Endodermal cell (in vitro differentiated cells): ENCODE measurements at regions not wholly inside any gene's neighbourhood (a gene's known extent, or its start where the extent isn't known, plus 50 kb on each side); places are given as distances from the start of the nearest gene placed in this dataset.
"Not testable (repeated sequence)": the region's sequence is repeated elsewhere in the genome, so short reads cannot be mapped to it uniquely, and the experiment has no call there.

Experiments used
- DNase-seq: peaks from one replicate; pipeline ENCODE4 v3.0.0-alpha.2; 2017
- H3K27ac ChIP-seq: 2 replicates; pipeline ENCODE4 v1.5.1; 2013; ENCODE audit warnings: mild to moderate bottlenecking, low read depth, low read length, moderate library complexity
- H3K27me3 ChIP-seq: 2 replicates; pipeline ENCODE4 v1.6.1; 2013; ENCODE audit warnings: mild to moderate bottlenecking, low read length, moderate library complexity; ENCODE audit not compliant: insufficient read depth, control insufficient read depth, poor library complexity, severe bottlenecking
- H3K36me3 ChIP-seq: 2 replicates; pipeline ENCODE4 v1.7.0; 2013; ENCODE audit warnings: mild to moderate bottlenecking, low read length, moderate library complexity; ENCODE audit not compliant: control insufficient read depth, insufficient read depth
- H3K4me1 ChIP-seq: one replicate; pipeline ENCODE4 v1.7.0; 2013; ENCODE audit warnings: low read length; ENCODE audit not compliant: control insufficient read depth, insufficient read depth
- H3K4me3 ChIP-seq: 2 replicates; pipeline ENCODE4 v1.5.1; 2013; ENCODE audit warnings: mild to moderate bottlenecking, low read length, moderate library complexity
- H3K9ac ChIP-seq: 2 replicates; pipeline ENCODE4 v1.6.1; 2013; ENCODE audit warnings: mild to moderate bottlenecking, low read length, moderate library complexity; ENCODE audit not compliant: poor library complexity, severe bottlenecking; ENCODE audit errors: extremely low read depth
- H3K9me3 ChIP-seq: 2 replicates; pipeline ENCODE4 v1.6.1; 2013; ENCODE audit warnings: mild to moderate bottlenecking, low read length, moderate library complexity; ENCODE audit not compliant: control insufficient read depth
- H3K27ac Mint-ChIP-seq: 2 replicates; pipeline ENCODE4 v1.8.0; 2020; ENCODE audit warnings: mixed read lengths
- H3K27me3 Mint-ChIP-seq: 2 replicates; pipeline ENCODE4 v1.8.0; 2021; ENCODE audit warnings: mild to moderate bottlenecking, mixed read lengths; ENCODE audit not compliant: insufficient read depth
- H3K36me3 Mint-ChIP-seq: 2 replicates; pipeline ENCODE4 v1.8.0; 2020; ENCODE audit warnings: low read depth, mixed read lengths
- H3K4me1 Mint-ChIP-seq: 2 replicates; pipeline ENCODE4 v1.8.0; 2020; ENCODE audit warnings: mixed read lengths
- H3K4me3 Mint-ChIP-seq: 2 replicates; pipeline ENCODE4 v1.8.0; 2020; ENCODE audit warnings: mild to moderate bottlenecking, moderate library complexity, mixed read lengths
- H3K9me3 Mint-ChIP-seq: 2 replicates; pipeline ENCODE4 v1.8.0; 2020; ENCODE audit warnings: mild to moderate bottlenecking, mixed read lengths
- CTCF ChIP-seq: fragments of 200-600 bp; sonication (generic); conservative IDR thresholded peaks from 2 replicates; pipeline ENCODE4 v1.5.0; 2021; ENCODE audit warnings: antibody characterized with exemption, mild to moderate bottlenecking
- WGBS, 2 experiments: methylation state at CpG; one replicate each; pipeline versions ENCODE4 v1.1.5 to v1.1.7; 2013; ENCODE audit warnings: missing lambda C conversion rate in 2 of 2, mixed read lengths in 1 of 2; ENCODE audit not compliant: insufficient coverage in 1 of 2, insufficient read length in 1 of 2; 5-methylcytosine and 5-hydroxymethylcytosine counted together

GRCh38 chr18:70398076-70398475 lies 109.2 kb downstream of the SOCS6 start:
- H3K4me1 Mint-ChIP-seq: peaks cover 7% of the 10 kb centered on the region
- H3K9ac ChIP-seq: no peak overlapping the region
- H3K9me3 Mint-ChIP-seq: peaks cover 9% of the 10 kb centered on the region
- WGBS, 2 experiments: 100% methylated on average over 1 of the region's 1 CpG
- H3K36me3 Mint-ChIP-seq: no peaks in the 10 kb centered on the region
- H3K9me3 ChIP-seq: no peaks in the 10 kb centered on the region
- no peaks in the 10 kb centered on the region for H3K27me3 ChIP-seq
- H3K4me3 Mint-ChIP-seq: no peak overlapping the region
- no peaks in the 10 kb centered on the region for H3K36me3 ChIP-seq
- H3K4me3 ChIP-seq: no peak overlapping the region
- no peak overlapping the region for H3K27ac Mint-ChIP-seq
- H3K27me3 Mint-ChIP-seq: peaks cover 2% of the 10 kb centered on the region
- TF ChIP-seq CTCF: no peak
- H3K4me1 ChIP-seq: peaks cover 2% of the 10 kb centered on the region
- DNase-seq: no peak
- H3K27ac ChIP-seq: no peak overlapping the region

DNA sequence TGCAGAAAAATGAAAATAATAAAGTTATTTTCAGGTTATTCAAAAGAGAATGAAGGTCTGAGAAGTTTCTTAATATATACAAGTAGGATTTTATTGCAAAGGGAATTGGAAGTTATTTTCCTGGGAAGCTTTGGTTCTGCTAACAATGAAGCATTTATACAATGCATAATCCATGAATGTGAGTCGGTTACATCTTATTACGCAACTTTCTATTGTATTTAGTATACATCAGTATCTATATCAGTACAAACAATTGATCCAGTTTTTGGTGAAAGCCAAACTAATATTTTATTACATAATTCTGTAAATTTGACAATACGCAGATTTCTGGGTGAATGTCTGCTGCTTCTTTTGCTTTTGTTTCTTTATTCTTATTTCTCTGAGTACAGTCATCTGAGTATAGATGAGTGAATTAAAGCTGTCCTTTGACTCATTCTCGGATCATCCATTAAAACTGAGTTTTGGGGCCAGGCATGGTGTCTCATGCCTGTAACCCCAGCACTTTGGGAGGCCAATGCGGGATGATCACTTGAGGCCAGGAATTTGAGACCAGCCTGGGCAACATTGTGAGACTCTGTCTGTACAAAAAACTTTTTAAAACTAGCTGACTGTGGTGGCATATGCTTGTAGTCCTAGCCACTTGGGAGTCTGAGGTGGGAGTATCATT lies 108.5 kb downstream of the SOCS6 start:
- H3K27me3 ChIP-seq: no peaks in the 10 kb centered on the region
- DNase-seq: no peak
- WGBS, 2 experiments: 93 to 100% methylated on average over 1 to 4 of the region's 5 CpGs
- H3K27ac Mint-ChIP-seq: no peak overlapping the region
- no peak overlapping the region for H3K4me3 ChIP-seq
- H3K4me1 ChIP-seq: peaks cover 2% of the 10 kb centered on the region
- H3K9ac ChIP-seq: no peak overlapping the region
- no peak overlapping the region for H3K4me3 Mint-ChIP-seq
- peaks cover 7% of the 10 kb centered on the region for H3K4me1 Mint-ChIP-seq
- H3K36me3 Mint-ChIP-seq: no peaks in the 10 kb centered on the region
- no peak overlapping the region for H3K27ac ChIP-seq
- TF ChIP-seq CTCF: no peak
- peaks cover 2% of the 10 kb centered on the region for H3K27me3 Mint-ChIP-seq
- H3K36me3 ChIP-seq: no peaks in the 10 kb centered on the region
- H3K9me3 Mint-ChIP-seq: peaks cover 9% of the 10 kb centered on the region
- no peaks in the 10 kb centered on the region for H3K9me3 ChIP-seq

DNA sequence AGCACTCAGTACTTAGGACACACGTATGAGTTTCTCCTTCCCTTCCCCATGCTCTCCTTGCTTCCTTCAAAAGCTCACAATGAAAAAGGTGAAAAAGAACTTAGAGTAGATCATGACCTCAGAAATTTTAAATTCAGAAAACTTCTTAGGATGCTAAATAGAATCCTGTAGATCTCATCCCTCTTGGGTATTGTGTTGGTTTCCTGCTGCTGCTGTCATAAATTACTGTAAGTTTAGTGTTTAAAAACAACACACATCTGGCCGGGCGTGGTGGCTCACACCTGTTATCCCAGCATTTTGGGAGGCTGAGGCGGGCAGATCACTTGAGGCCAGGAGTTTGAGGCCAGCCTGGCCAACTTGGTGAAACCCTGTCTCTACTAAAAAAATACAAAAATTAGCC lies 106.9 kb downstream of the SOCS6 start:
- DNase-seq, H3K27me3 ChIP-seq, H3K9me3 ChIP-seq, H3K36me3 Mint-ChIP-seq, H3K27ac Mint-ChIP-seq, H3K9me3 Mint-ChIP-seq, H3K36me3 ChIP-seq, H3K27me3 Mint-ChIP-seq, H3K27ac ChIP-seq, H3K4me3 ChIP-seq, H3K9ac ChIP-seq, H3K4me3 Mint-ChIP-seq, H3K4me1 ChIP-seq, H3K4me1 Mint-ChIP-seq: not testable (repeated sequence)
- WGBS, 2 experiments: 78 to 84% methylated on average over 3 to 4 of the region's 4 CpGs

DNA sequence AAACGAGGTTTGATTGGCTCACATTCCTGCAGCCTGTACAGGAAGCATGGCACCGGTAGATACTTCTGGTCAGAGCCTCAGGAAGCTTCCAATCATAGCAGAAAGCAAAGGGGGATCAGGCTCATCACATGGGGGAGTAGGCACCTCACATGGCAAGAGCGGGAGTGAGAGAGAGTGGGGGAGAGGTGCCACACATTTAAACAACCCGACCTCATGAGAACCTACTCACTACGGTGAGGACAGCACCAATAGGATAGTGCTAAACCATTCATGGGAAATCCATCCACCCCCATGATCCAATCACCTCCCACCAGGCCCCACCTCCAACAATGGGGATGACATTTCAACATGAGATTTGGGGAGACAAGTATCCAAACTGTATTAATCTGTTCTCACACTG lies 105.8 kb downstream of the SOCS6 start:
- no peak for TF ChIP-seq CTCF
- H3K9me3 Mint-ChIP-seq: peaks cover 9% of the 10 kb centered on the region

More for the DNA sequence above, 105.8 kb downstream of the SOCS6 start:
- H3K9ac ChIP-seq: no peak overlapping the region
- no peak overlapping the region for H3K27ac ChIP-seq
- Mint-ChIP-seq H3K36me3 (no peaks in the 10 kb centered on the region), H3K27ac (no peak overlapping the region), H3K27me3 (no peaks in the 10 kb centered on the region), H3K4me1 (peaks cover 2% of the 10 kb centered on the region), H3K4me3 (no peak overlapping the region)
- H3K4me1 ChIP-seq: peaks cover 2% of the 10 kb centered on the region
- 91 to 93% methylated on average over 2 to 5 of the region's 5 CpGs for WGBS, 2 experiments
- no peak overlapping the region for H3K4me3 ChIP-seq
- H3K27me3 ChIP-seq: no peaks in the 10 kb centered on the region
- DNase-seq: no peak
- no peaks in the 10 kb centered on the region for H3K36me3 ChIP-seq
- no peaks in the 10 kb centered on the region for H3K9me3 ChIP-seq
